ENCODE measurements at regions not wholly inside any gene's neighbourhood (a gene's known extent, or its start where the extent isn't known, plus 50 kb on each side); places are given as distances from the start of the nearest gene placed in this dataset.

- TF ChIP-seq EZH2 (IDR thresholded peaks at IDR 0.05; ENCODE audit: insufficient read depth, poor library complexity, severe bottlenecking) (no peak), EZH2phosphoT487 (IDR thresholded peaks at IDR 0.05; ENCODE audit: insufficient read depth, low read depth) (no peak)
These were observed 74.7 kb upstream of the SMAD1 start for GRCh38 chr4:145406970-145407369.

Measured in GM23248 (cell line).